ENCODE measurements at regions not wholly inside any gene's neighbourhood (a gene's known extent, or its start where the extent isn't known, plus 50 kb on each side); places are given as distances from the start of the nearest gene placed in this dataset.
"Not testable (repeated sequence)": the region's sequence is repeated elsewhere in the genome, so short reads cannot be mapped to it uniquely, and the experiment has no call there.

GRCh38 chr14:89660625-89661233 lies 243.7 kb upstream of the FOXN3 start:
- DNase-seq = not testable (repeated sequence)

DNA sequence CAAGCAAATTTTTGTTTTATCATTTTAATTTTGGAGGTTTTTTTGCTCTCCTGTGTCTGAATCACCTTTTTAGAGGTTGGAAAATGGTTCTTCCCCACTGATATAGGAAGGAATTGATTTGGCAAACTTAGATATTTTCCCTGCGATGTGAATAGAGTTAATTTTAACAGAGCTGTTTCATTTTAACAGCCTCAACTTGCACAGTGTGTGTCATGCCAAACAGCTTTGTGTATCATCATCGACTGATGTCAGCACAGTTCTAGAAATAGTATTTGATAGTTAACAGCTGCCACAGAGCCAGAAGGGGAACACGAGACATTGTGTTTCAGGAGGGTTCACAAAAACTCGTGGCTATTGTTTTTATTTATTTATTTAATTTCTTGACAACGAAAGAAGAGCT lies 243.1 kb upstream of the FOXN3 start:
- DNase-seq = peak; percentile 73

DNA sequence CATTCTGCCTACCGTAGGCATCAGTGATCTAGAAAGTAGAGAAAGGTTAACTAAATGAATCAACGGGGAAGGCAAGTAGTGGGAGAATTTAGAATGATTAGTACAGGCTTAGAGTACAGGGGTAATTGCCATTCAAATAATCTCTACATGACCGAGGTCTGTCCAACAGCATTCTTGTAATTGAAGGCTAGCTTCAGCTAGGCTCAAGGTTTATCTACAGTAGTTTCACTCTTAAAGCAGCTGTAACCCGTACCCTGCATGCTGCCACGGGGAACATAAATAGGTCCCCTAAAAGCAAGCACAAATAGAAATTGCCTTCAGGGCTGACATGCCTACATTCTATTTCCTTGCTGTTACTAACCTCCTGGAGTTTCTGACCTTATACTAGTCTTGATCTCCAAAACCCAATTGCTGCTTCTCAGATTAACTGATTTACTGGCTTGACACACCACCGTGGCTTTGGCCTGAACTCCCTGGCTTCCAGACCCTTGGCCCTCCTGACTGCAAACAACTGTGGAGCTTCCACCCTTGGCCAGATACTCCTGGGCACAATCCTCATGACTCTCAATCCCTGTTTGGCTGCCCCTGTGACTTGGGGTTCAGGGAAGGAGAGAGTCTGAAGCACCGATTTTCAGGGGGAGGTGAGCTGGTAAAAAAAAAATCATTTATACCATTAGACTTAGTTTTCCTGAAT lies 242.1 kb upstream of the FOXN3 start:
- DNase-seq = no peak

DNA sequence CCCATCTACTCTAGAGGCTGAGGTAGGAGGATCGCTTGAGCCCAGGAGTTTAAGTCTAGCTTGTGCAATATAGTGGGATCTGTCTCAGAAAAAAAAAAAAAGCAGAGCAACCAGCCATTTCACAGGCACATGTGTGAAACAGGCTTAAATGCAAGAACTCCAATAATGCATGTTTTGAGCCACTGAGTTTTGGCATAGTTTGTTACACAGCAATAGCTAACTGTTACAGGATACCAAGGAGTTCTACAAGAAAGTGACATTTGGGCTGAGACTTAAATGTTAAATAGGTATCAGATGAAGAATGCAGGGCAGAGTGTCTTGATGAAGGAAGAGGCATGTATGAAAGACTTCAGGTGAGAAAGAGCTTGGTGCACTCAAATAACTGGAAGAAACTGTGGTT lies 240.0 kb upstream of the FOXN3 start:
- no peak for DNase-seq

DNA sequence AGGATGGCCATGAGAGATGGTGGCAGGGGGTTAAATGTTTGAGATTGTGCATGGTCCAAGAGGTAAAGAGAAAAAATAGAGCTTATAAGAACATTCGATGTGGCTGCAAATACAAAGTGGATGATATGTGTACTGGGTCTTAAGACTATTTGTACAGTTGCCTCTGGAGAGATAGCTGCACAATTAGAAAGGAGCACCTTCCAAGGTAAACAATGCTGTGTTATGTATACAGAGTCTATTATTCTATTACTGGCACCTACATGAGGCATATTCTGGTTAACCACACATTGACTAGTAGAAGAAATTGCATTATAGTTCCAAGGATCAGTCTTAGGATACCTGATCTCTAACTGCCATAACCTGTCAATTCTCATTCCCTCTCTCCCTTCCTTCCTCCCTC lies 238.0 kb upstream of the FOXN3 start:
- no peak for DNase-seq

- DNase-seq = no peak
These were observed 235.3 kb upstream of the FOXN3 start for GRCh38 chr14:89652352-89652751.

- no peak for DNase-seq
These were observed 234.8 kb upstream of the FOXN3 start for GRCh38 chr14:89651805-89652204.

- no peak for DNase-seq
These were observed 233.3 kb upstream of the FOXN3 start for GRCh38 chr14:89650077-89650978.

- no peak for DNase-seq
These were observed 232.5 kb upstream of the FOXN3 start for GRCh38 chr14:89649451-89650075.

DNA sequence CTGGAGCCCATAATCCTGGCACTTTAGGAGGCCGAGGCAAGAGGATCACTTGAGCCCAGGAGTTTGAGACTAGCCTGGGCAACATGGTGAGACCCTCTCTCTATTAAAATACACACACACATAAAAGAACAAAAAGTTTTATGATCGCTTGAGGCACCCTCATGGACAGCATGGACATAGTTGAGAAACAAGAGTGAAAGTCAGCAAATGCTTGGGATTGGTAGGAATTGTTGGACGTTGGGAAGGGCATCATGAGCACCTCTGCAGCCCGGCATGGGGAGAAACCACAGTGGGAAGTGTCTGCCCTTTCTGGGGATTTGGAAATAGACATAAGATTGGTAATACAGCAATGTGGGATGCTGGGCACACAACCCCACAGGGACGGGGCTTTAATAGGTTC lies 231.9 kb upstream of the FOXN3 start:
- no peak for DNase-seq

GRCh38 chr14:89648510-89648909 lies 231.5 kb upstream of the FOXN3 start:
- no peak for DNase-seq

GRCh38 chr14:89646971-89647370 lies 229.9 kb upstream of the FOXN3 start:
- DNase-seq = no peak

DNA sequence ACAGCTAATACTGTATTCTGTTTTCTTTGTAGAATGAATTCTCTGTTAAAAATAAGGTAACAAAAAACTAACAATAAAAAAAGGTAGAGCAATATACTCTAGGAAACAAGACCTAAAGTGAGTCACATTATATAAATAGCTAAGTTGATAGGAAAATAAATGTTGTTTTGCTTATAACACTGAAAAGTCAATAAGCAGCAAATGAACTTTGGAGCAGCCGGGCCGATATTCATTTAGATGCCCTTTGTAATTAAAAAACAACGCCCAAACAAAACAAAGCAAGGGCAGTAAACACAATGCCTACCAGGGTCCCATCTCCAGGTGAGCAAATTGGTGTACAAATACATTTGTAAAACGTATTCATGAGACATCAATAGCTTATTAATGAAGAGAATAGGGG lies 227.6 kb upstream of the FOXN3 start:
- no peak for DNase-seq

GRCh38 chr14:89641495-89642175 lies 224.6 kb upstream of the FOXN3 start:
- DNase-seq = no peak

DNA sequence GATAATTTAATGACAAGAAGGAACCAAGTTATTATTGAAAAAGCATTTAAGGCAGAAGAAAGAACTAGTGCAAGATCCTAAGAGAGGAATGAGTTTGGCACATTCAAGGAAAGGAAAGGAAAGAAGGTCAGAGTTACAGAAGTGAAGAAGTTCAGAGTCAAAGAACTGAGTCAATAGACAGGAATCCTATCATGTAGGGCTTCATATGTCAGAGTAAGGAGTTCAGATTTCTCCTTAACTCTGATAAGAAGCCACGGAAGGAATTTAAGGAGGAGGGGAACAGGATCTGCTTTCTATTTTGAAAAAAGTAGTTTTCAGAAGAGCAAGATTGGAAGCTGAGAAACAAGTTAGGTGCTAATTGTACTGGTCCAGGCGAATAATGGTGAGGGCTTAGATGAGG lies 223.1 kb upstream of the FOXN3 start:
- DNase-seq = no peak

DNA sequence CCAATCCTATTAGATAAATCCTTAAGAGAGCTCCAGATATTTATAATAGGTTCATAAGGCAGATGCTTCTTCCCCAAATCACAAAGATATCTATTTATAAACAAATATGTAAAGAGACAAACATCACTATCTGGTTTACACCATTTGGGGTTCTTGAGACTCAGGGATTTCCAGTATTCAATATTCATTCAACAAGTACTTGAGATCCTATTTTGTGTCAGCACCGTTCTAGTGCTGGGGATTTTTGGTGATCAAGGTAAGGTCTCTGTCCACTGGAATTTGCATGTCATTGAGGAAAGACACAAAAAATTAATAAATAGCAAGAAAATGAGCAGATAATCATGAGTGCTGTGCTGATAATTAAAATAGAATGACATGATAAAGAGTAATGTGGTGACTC lies 222.7 kb upstream of the FOXN3 start:
- no peak for DNase-seq

DNA sequence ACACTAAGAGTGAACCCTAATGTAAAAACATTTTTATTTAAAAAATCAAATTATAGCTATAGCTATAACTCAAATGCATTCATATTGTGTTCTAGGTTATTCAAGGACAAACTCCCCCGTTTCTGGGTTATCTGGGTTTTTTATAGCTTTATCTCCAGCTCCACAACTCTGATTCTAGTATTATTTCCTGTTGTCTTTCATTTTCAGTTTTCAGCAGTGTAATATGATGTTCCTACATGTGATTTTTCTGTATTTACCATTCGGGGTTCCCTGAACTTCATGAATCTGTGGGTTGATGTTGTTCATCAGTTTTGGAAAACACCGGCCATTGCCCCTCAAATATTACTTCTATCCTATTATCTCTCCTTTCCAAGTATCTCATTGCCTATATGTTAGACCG lies 221.9 kb upstream of the FOXN3 start:
- DNase-seq = no peak

GRCh38 chr14:89637581-89637980 lies 220.5 kb upstream of the FOXN3 start:
- DNase-seq = no peak

DNA sequence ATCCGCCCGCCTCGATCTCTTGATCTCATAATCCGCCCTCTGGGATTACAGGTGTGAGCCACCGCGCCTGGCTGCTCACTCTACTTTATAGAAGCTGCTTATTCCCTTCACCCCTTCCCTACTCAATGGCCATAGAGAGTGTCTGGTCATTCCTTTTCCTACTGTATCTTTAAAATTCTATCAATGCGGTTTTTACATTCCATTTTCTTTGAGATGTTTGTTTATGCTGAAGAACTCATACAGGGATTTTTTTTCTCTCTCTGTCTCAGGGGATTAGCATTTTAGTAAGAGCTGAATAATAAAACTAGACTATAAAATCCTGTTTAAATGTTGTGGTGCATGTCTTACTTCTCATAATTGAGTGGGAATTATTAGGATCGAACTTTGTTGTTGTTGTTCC lies 218.6 kb upstream of the FOXN3 start:
- DNase-seq = no peak

DNA sequence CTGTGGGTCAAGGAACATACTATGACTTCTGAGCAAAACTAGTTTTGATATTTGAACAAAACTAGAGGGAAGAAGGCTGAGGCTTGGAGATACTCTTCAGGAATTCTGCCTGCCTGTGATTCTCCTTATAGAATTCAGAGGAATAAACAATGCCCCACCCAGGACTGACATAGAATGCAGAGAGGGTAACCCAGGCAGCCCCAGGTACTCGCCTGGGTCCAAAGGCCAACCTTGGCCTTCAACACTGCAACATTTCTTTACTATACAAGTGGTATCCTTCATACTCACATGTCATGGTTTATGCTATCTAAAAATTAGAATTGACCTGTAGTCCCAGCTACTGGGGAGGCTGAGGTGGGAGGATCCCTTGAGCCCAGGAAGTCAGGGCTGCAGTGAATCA lies 217.0 kb upstream of the FOXN3 start:
- no peak for DNase-seq

- DNase-seq = no peak
These were observed 213.2 kb upstream of the FOXN3 start for GRCh38 chr14:89630101-89630829.
